Lung (tissue), 11 donors: ENCODE measurements at regions not wholly inside any gene's neighbourhood (a gene's known extent, or its start where the extent isn't known, plus 50 kb on each side); places are given as distances from the start of the nearest gene placed in this dataset.

Source experiments
- ATAC-seq: fragments of 200-7000 bp; cut with Tn5 transposase; one replicate; pipeline ENCODE4 v1.9.1; 2020; ENCODE audit warnings: moderate number of reproducible peaks; ENCODE audit not compliant: insufficient read depth, low FRiP score
- DNase-seq, 3 donors: peaks; one replicate each; pipeline ENCODE4 v3.0.0-alpha.2; 2013 to 2017
- H3K27ac ChIP-seq, 2 donors: one replicate each; pipeline ENCODE4 v1.5.1; 2013; ENCODE audit warnings: mild to moderate bottlenecking in 2 of 2, moderate library complexity in 2 of 2, control low read depth in 1 of 2, inconsistent platforms in 1 of 2, low read depth in 1 of 2, low read length in 1 of 2
- H3K27me3 ChIP-seq, 3 donors: one replicate each; pipeline ENCODE4 v1.5.1; 2013; ENCODE audit warnings: low read length in 2 of 3; ENCODE audit not compliant: control insufficient read depth in 3 of 3, insufficient read depth in 3 of 3
- H3K36me3 ChIP-seq, 4 donors: one replicate each; pipeline ENCODE4 v1.5.1; 2013; ENCODE audit warnings: low read length in 4 of 4, mild to moderate bottlenecking in 1 of 4, moderate library complexity in 1 of 4; ENCODE audit not compliant: control insufficient read depth in 4 of 4, insufficient read depth in 4 of 4
- H3K4me1 ChIP-seq, 5 donors: one replicate each; pipeline ENCODE4 v1.5.1; 2013; ENCODE audit warnings: low read length in 5 of 5, mild to moderate bottlenecking in 2 of 5, moderate library complexity in 1 of 5; ENCODE audit not compliant: control insufficient read depth in 5 of 5, insufficient read depth in 5 of 5
- H3K4me3 ChIP-seq: one replicate; pipeline ENCODE4 v1.5.1; 2013; ENCODE audit warnings: mild to moderate bottlenecking, control low read depth, moderate library complexity
- H3K9ac ChIP-seq, 2 donors: one replicate each; pipeline ENCODE4 v1.5.1; 2013; ENCODE audit warnings: low read length in 2 of 2, control low read depth in 1 of 2; ENCODE audit not compliant: insufficient read depth in 1 of 2
- H3K9me3 ChIP-seq, 4 donors: one replicate each; pipeline ENCODE4 v1.5.1; 2013; ENCODE audit warnings: low read length in 3 of 4, mild to moderate bottlenecking in 1 of 4, moderate library complexity in 1 of 4; ENCODE audit not compliant: control insufficient read depth in 4 of 4, insufficient read depth in 3 of 4
- CTCF ChIP-seq: IDR thresholded peaks from 2 replicates; pipeline ENCODE4 v1.5.1; 2012; ENCODE audit warnings: mild to moderate bottlenecking; ENCODE audit errors: control extremely low read depth, extremely low read depth
- WGBS, 2 donors: extraction: QIAGEN DNeasy Blood & Tissue Kit; methylation state at CpG; one replicate each; pipeline ENCODE4 v1.1.7; 2013; 5-methylcytosine and 5-hydroxymethylcytosine counted together
- donor health status: control.
- donor health status: control.
- donor health status: Bipolar disorder and iron deficiency.
- donor health status: healthy.
- donor health status: DM: yes; HTN: yes; CAD: no.

- H3K9ac ChIP-seq = no peak overlapping the region
- H3K4me1 ChIP-seq = no peaks in the 10 kb centered on the region
- H3K27ac ChIP-seq = no peak overlapping the region
- no peaks in the 10 kb centered on the region for H3K36me3 ChIP-seq
- peaks cover 0 to 2% (median 0%) of the 10 kb centered on the region in 4 donors for H3K9me3 ChIP-seq
- TF ChIP-seq CTCF = no peak
- no peaks in the 10 kb centered on the region for H3K27me3 ChIP-seq
- H3K4me3 ChIP-seq = no peak overlapping the region
- ATAC-seq (no peak), DNase-seq (no peak)
Observed at GRCh38 chr1:164086832-164087231, 472.2 kb upstream of the PBX1 start.

- peak in 1 of 3 donors; percentile 12 for DNase-seq
- Histone ChIP-seq H3K36me3 (no peaks in the 10 kb centered on the region), H3K27ac (no peak overlapping the region), H3K4me1 (no peaks in the 10 kb centered on the region), H3K9me3 (peaks cover 0 to 2% (median under 1%) of the 10 kb centered on the region in 4 donors), H3K4me3 (no peak overlapping the region), H3K27me3 (no peaks in the 10 kb centered on the region), H3K9ac (no peak overlapping the region)
- 53% methylated on average over 6 of the region's 6 CpGs for WGBS, 2 donors
- ATAC-seq = no peak
- no peak for TF ChIP-seq CTCF
Observed at GRCh38 chr1:164087906-164088453, 471.0 kb upstream of the PBX1 start.

- H3K4me1 ChIP-seq = no peaks in the 10 kb centered on the region
- H3K27ac ChIP-seq = no peak overlapping the region
- H3K36me3 ChIP-seq = no peaks in the 10 kb centered on the region
- H3K9me3 ChIP-seq = peaks cover 0 to 2% (median under 1%) of the 10 kb centered on the region in 4 donors
- H3K4me3 ChIP-seq = no peak overlapping the region
- H3K9ac ChIP-seq = no peak overlapping the region
- ATAC-seq (no peak), DNase-seq (peak in 1 of 3 donors; percentile 1)
- TF ChIP-seq CTCF = no peak
- 77 to 82% methylated on average over 4 of the region's 4 CpGs for WGBS, 2 donors
- H3K27me3 ChIP-seq = no peaks in the 10 kb centered on the region
Observed at GRCh38 chr1:164092603-164093353, 466.2 kb upstream of the PBX1 start.
